H1 (cell line): ENCODE measurements at regions not wholly inside any gene's neighbourhood (a gene's known extent, or its start where the extent isn't known, plus 50 kb on each side); places are given as distances from the start of the nearest gene placed in this dataset.

ENCODE experiments used
- EP300 ChIP-seq, 2 experiments: IDR thresholded peaks; 1 replicate in 1 of 2; 2 replicates in 1 of 2; pipeline ENCODE4 v1.6.1; 2011 to 2012; ENCODE audit warnings: low read depth in 2 of 2, low read length in 2 of 2, mild to moderate bottlenecking in 2 of 2, borderline replicate concordance in 1 of 2, inconsistent platforms in 1 of 2, moderate library complexity in 1 of 2
- MAFK ChIP-seq: IDR thresholded peaks from 2 replicates; pipeline ENCODE4 v1.6.1; 2012; ENCODE audit warnings: low read depth, mild to moderate bottlenecking, improper control_type of control experiment, low read length
- POLR2A ChIP-seq, 2 experiments: IDR thresholded peaks; 1 replicate in 1 of 2; 2 replicates in 1 of 2; pipeline ENCODE4 v1.6.1; 2011; ENCODE audit warnings: low read depth in 2 of 2, low read length in 2 of 2, mild to moderate bottlenecking in 2 of 2; ENCODE audit errors: control extremely low read depth in 1 of 2
- RXRA ChIP-seq: IDR thresholded peaks from 2 replicates; pipeline ENCODE4 v1.6.1; 2011; ENCODE audit warnings: low read depth, mild to moderate bottlenecking, low read length, moderate library complexity; ENCODE audit not compliant: insufficient read depth
- TBP ChIP-seq: IDR thresholded peaks from 2 replicates; pipeline ENCODE4 v1.6.1; 2011; ENCODE audit warnings: low read depth, low read length, improper control_type of control experiment
- TF ChIP-seq, protein P1 (sequence below), 3 experiments: IDR thresholded peaks; 1 replicate in 2 of 3; 2 replicates in 1 of 3; pipeline versions ENCODE4 v1.5.1 to v1.6.1; 2011; ENCODE audit warnings: low read length in 3 of 3, mild to moderate bottlenecking in 3 of 3, inconsistent platforms in 2 of 3, low read depth in 1 of 3, moderate library complexity in 1 of 3; ENCODE audit not compliant: insufficient read depth in 1 of 3; ENCODE audit errors: control extremely low read depth in 1 of 3

DNA sequence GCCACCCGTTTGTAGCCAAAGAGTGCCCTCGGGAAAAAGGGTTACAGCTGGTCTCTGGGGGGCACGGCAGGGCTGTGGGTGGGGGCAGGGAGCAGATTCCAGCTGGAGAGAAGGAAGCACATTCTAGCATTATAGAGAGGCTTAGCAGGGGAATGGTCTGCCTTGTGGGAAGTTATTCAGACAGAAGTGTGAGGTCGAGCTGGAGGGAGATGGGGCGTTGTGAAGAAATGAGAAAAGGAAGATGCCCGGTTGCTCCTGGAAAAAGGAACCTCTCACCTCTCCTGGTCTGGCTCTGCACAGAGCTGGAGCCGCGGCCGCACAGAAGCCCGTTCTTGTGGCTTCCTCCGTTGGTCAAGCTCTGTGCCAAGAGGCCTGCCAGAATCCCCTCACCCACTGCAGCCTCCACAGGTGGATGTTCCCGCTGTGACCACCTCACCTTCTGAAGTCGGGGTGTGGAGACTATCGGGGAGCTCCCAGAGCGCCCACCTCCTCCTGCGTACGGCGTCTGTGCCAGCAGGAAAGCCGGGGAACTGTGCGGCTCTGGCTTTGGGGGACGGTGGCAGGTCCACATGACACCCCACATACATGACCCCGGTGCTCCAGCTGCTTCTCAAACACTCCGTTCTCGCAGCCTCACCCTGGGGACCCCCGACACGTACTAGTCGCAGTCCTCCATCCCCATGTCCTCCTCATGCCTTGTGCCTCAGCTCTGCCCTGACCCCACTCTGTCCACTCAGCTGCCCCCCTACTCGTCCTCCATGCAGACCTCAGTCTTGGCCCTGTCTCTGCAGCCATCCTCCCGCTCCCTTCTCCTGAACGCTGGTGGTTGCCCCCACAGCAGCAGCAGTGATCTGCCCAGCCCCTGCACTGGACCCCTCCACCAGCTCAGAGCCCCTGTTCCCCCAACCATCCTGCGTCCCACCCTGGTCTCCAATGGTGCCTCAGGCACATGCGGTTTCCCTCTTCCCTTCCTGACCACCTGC, 52.2 kb upstream of the HGFAC start:
- TF ChIP-seq, protein P1, sequence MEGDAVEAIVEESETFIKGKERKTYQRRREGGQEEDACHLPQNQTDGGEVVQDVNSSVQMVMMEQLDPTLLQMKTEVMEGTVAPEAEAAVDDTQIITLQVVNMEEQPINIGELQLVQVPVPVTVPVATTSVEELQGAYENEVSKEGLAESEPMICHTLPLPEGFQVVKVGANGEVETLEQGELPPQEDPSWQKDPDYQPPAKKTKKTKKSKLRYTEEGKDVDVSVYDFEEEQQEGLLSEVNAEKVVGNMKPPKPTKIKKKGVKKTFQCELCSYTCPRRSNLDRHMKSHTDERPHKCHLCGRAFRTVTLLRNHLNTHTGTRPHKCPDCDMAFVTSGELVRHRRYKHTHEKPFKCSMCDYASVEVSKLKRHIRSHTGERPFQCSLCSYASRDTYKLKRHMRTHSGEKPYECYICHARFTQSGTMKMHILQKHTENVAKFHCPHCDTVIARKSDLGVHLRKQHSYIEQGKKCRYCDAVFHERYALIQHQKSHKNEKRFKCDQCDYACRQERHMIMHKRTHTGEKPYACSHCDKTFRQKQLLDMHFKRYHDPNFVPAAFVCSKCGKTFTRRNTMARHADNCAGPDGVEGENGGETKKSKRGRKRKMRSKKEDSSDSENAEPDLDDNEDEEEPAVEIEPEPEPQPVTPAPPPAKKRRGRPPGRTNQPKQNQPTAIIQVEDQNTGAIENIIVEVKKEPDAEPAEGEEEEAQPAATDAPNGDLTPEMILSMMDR (IDR thresholded peaks at IDR 0.05; ENCODE audit: control extremely low read depth in 1 of 3, insufficient read depth in 1 of 3, low read depth in 1 of 3, low read length in 3 of 3), result no peak
- TF ChIP-seq EP300 (IDR thresholded peaks at IDR 0.05; ENCODE audit: borderline replicate concordance in 1 of 2, low read depth in 2 of 2, low read length in 2 of 2), result no peak
- TF ChIP-seq RXRA, result no peak
- TF ChIP-seq TBP, result no peak
- TF ChIP-seq POLR2A (IDR thresholded peaks at IDR 0.05; ENCODE audit: control extremely low read depth in 1 of 2, low read depth in 2 of 2, low read length in 2 of 2), result no peak
- TF ChIP-seq MAFK, result no peak
